RWPE1 (cell line): ENCODE measurements at regions not wholly inside any gene's neighbourhood (a gene's known extent, or its start where the extent isn't known, plus 50 kb on each side); places are given as distances from the start of the nearest gene placed in this dataset.

Experiments
- CTCF ChIA-PET: fragments of 350-600 bp; sonication (Branson Sonifier 250); formaldehyde crosslinking; extraction: SDS; loops from one replicate; lab custom pipeline; 2021; lab: Yijun Ruan, JAX
- POLR2A ChIA-PET: fragments of 400-600 bp; formaldehyde crosslinking; extraction: SDS; loops from one replicate; lab custom pipeline; 2020; ENCODE audit warnings: antibody characterized with exemption; ENCODE audit not compliant: low non-redundant PET; lab: Yijun Ruan, JAX
- DNase-seq: peaks from one replicate; pipeline ENCODE4 v3.0.0; 2012; ENCODE audit warnings: low spot score
- H3K27ac ChIP-seq: fragments of 450-650 bp; 2 replicates; pipeline ENCODE4 v1.5.1; 2017
- CTCF ChIP-seq: fragments of 450-650 bp; conservative IDR thresholded peaks from 2 replicates; pipeline ENCODE4 v1.5.1; 2017; ENCODE audit warnings: low read depth, mild to moderate bottlenecking

GRCh38 chr4:159902648-159903047, 799.8 kb downstream of the RAPGEF2 start:
- no peak for TF ChIP-seq CTCF
- POLR2A ChIA-PET, result no interaction called here
- no peak for DNase-seq
- no peak overlapping the region for H3K27ac ChIP-seq
- CTCF ChIA-PET, result interaction anchor here (0.6 to 0.7 kb wide), 2 partner anchors 287 to 1742 kb away, joined by 3 read pairs; no protein-coding TSS in a partner anchor

- DNase-seq, result no peak
- H3K27ac ChIP-seq, result no peak overlapping the region
- CTCF ChIA-PET, result interaction anchor here (0.6 kb wide), 1 partner anchor 41 kb away, joined by 3 read pairs; no protein-coding TSS in a partner anchor
- TF ChIP-seq CTCF, result no peak
- POLR2A ChIA-PET, result no interaction called here
These were observed 802.0 kb downstream of the RAPGEF2 start for GRCh38 chr4:159904906-159905305.

- ChIA-PET CTCF (no interaction called here), POLR2A (no interaction called here)
- DNase-seq, result no peak
- TF ChIP-seq CTCF, result no peak
- H3K27ac ChIP-seq, result no peak overlapping the region
These were observed 803.2 kb downstream of the RAPGEF2 start for GRCh38 chr4:159906051-159906450.

- H3K27ac ChIP-seq, result no peak overlapping the region
- TF ChIP-seq CTCF, result no peak
- POLR2A ChIA-PET, result no interaction called here
- CTCF ChIA-PET, result no interaction called here
- no peak for DNase-seq
These were observed 803.6 kb downstream of the RAPGEF2 start for GRCh38 chr4:159906517-159906916.

- CTCF ChIA-PET, result no interaction called here
- no peak for DNase-seq
- POLR2A ChIA-PET, result no interaction called here
- no peak for TF ChIP-seq CTCF
- no peak overlapping the region for H3K27ac ChIP-seq
These were observed 807.8 kb downstream of the RAPGEF2 start for GRCh38 chr4:159910721-159911120.

GRCh38 chr4:159922119-159922518, 819.2 kb downstream of the RAPGEF2 start:
- CTCF ChIA-PET, result interaction anchor here (0.5 kb wide), 1 partner anchor 74 kb away, joined by 3 read pairs; no protein-coding TSS in a partner anchor
- POLR2A ChIA-PET, result no interaction called here
- H3K27ac ChIP-seq, result no peak overlapping the region
- DNase-seq, result no peak
- TF ChIP-seq CTCF, result no peak
